ENCODE measurements at regions not wholly inside any gene's neighbourhood (a gene's known extent, or its start where the extent isn't known, plus 50 kb on each side); places are given as distances from the start of the nearest gene placed in this dataset.

DNA sequence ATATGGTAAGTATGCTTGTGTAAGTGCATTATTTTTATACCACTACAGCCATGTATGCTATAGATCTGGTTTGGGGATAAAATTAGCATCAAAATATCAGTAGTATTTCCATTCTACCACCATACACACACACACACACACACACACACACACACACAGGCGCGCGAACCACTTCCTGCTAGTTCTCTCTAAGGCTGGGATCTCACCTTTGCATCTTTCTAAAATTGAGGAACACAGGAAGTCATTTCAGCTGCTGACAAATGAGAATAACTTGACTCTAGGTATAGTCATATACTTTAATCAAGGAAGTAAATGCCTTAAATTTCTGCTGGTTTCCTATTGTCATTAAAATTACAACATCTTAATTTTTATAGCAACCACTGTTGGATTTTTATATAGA is 72.5 kb downstream of the RBM43 start:
- TF ChIP-seq, protein P1, sequence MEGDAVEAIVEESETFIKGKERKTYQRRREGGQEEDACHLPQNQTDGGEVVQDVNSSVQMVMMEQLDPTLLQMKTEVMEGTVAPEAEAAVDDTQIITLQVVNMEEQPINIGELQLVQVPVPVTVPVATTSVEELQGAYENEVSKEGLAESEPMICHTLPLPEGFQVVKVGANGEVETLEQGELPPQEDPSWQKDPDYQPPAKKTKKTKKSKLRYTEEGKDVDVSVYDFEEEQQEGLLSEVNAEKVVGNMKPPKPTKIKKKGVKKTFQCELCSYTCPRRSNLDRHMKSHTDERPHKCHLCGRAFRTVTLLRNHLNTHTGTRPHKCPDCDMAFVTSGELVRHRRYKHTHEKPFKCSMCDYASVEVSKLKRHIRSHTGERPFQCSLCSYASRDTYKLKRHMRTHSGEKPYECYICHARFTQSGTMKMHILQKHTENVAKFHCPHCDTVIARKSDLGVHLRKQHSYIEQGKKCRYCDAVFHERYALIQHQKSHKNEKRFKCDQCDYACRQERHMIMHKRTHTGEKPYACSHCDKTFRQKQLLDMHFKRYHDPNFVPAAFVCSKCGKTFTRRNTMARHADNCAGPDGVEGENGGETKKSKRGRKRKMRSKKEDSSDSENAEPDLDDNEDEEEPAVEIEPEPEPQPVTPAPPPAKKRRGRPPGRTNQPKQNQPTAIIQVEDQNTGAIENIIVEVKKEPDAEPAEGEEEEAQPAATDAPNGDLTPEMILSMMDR (conservative IDR thresholded peaks at IDR 0.05), result no peak
- TF ChIP-seq EZH2 (IDR thresholded peaks at IDR 0.05; ENCODE audit: low read depth), result no peak

All from PC-9 (cell line).